DND-41 (cell line): ENCODE measurements at regions not wholly inside any gene's neighbourhood (a gene's known extent, or its start where the extent isn't known, plus 50 kb on each side); places are given as distances from the start of the nearest gene placed in this dataset.

Experiments
- ATAC-seq: fragments of 200-7000 bp; cut with Tn5 transposase; 3 replicates; pipeline ENCODE4 v1.9.1; 2021; ENCODE audit warnings: low read depth; ENCODE audit not compliant: insufficient read depth
- DNase-seq: peaks from one replicate; pipeline ENCODE4 v3.0.0-alpha.2; 2020
- H2AFZ ChIP-seq: 2 replicates; pipeline ENCODE4 v1.6.0; 2012; ENCODE audit warnings: low read depth, low read length
- H3K27ac ChIP-seq: 2 replicates; pipeline ENCODE4 v1.5.1; 2012; ENCODE audit warnings: low read length, inconsistent platforms
- H3K27me3 ChIP-seq: fragments of 200-600 bp; sonication (generic); 2 replicates; pipeline ENCODE4 v1.6.0; 2012; ENCODE audit warnings: low read length, mild to moderate bottlenecking, inconsistent platforms; ENCODE audit not compliant: insufficient read depth, poor library complexity
- H3K36me3 ChIP-seq: 2 replicates; pipeline ENCODE4 v1.5.1; 2012; ENCODE audit warnings: low read length, inconsistent platforms; ENCODE audit not compliant: insufficient read depth
- H3K4me1 ChIP-seq: 2 replicates; pipeline ENCODE4 v1.5.1; 2012; ENCODE audit warnings: mild to moderate bottlenecking, low read length; ENCODE audit not compliant: insufficient read depth
- H3K4me2 ChIP-seq: 2 replicates; pipeline ENCODE4 v1.6.0; 2012; ENCODE audit warnings: mild to moderate bottlenecking, moderate library complexity, low read length, inconsistent platforms; ENCODE audit not compliant: insufficient read depth
- H3K4me3 ChIP-seq, 2 experiments: fragments of 200-600 bp in 1 of 2; shearing (Covaris generic) in 1 of 2; 2 replicates each; pipeline ENCODE4 v1.5.1; 2012 to 2016; ENCODE audit warnings: inconsistent platforms in 2 of 2, low read length in 2 of 2, mild to moderate bottlenecking in 2 of 2, low read depth in 1 of 2, moderate library complexity in 1 of 2
- H3K79me2 ChIP-seq: 2 replicates; pipeline ENCODE4 v1.6.0; 2012; ENCODE audit warnings: low read length, inconsistent platforms; ENCODE audit not compliant: insufficient read depth
- H3K9ac ChIP-seq: 2 replicates; pipeline ENCODE4 v1.6.0; 2012; ENCODE audit warnings: low read depth, mild to moderate bottlenecking, inconsistent platforms, low read length, moderate library complexity
- H3K9me3 ChIP-seq: 2 replicates; pipeline ENCODE4 v1.5.1; 2012; ENCODE audit warnings: low read length, moderate library complexity, mild to moderate bottlenecking, inconsistent platforms; ENCODE audit not compliant: insufficient read depth, severe bottlenecking
- H4K20me1 ChIP-seq: 2 replicates; pipeline ENCODE4 v1.6.0; 2012; ENCODE audit warnings: low read length; ENCODE audit not compliant: insufficient read depth
- CTCF ChIP-seq: IDR thresholded peaks from 2 replicates; pipeline ENCODE4 v1.5.1; 2012; ENCODE audit warnings: borderline replicate concordance, low read length, moderate library complexity, mild to moderate bottlenecking; ENCODE audit not compliant: poor library complexity, severe bottlenecking; ENCODE audit errors: extremely low read depth
- EZH2 ChIP-seq: IDR thresholded peaks from 3 replicates; pipeline ENCODE4 v1.6.1; 2012; ENCODE audit warnings: borderline replicate concordance, low read depth, mild to moderate bottlenecking, moderate library complexity, low read length, inconsistent platforms; ENCODE audit not compliant: severe bottlenecking

- Histone ChIP-seq H3K9me3 (no peaks in the 10 kb centered on the region), H3K79me2 (no peaks in the 10 kb centered on the region), H3K4me1 (peaks cover 8% of the 10 kb centered on the region), H3K4me2 (no peak overlapping the region), H3K36me3 (no peaks in the 10 kb centered on the region), H4K20me1 (no peaks in the 10 kb centered on the region), H2AFZ (peak overlapping the region; percentile 19; the same call in 1 of the 2 replicates), H3K27me3 (no peaks in the 10 kb centered on the region), H3K9ac (no peak overlapping the region), H3K4me3 (no peak overlapping the region), H3K27ac (no peak overlapping the region)
- no peak for TF ChIP-seq CTCF
- no peak for TF ChIP-seq EZH2
- ATAC-seq (no peak), DNase-seq (no peak)
These were observed 715.1 kb downstream of the SLITRK1 start for GRCh38 chr13:83167203-83167602.

GRCh38 chr13:83166550-83166949 lies 715.7 kb downstream of the SLITRK1 start:
- Histone ChIP-seq H3K4me3 (no peak overlapping the region), H2AFZ (no peak overlapping the region), H3K27ac (no peak overlapping the region), H3K36me3 (no peaks in the 10 kb centered on the region), H3K9ac (no peak overlapping the region), H3K79me2 (no peaks in the 10 kb centered on the region), H4K20me1 (no peaks in the 10 kb centered on the region), H3K4me1 (peaks cover 8% of the 10 kb centered on the region), H3K4me2 (no peak overlapping the region), H3K27me3 (no peaks in the 10 kb centered on the region), H3K9me3 (no peaks in the 10 kb centered on the region)
- ATAC-seq: no peak
- TF ChIP-seq EZH2: no peak
- TF ChIP-seq CTCF: no peak
- no peak for DNase-seq

- Histone ChIP-seq H3K4me3 (no peak overlapping the region), H3K27me3 (no peaks in the 10 kb centered on the region), H3K79me2 (no peaks in the 10 kb centered on the region), H3K9me3 (no peaks in the 10 kb centered on the region), H3K27ac (no peak overlapping the region), H4K20me1 (no peaks in the 10 kb centered on the region), H3K4me1 (peaks cover 8% of the 10 kb centered on the region), H3K36me3 (no peaks in the 10 kb centered on the region), H3K9ac (no peak overlapping the region), H2AFZ (no peak overlapping the region; the same call in 1 of the 2 replicates), H3K4me2 (no peak overlapping the region)
- TF ChIP-seq EZH2 (no peak), CTCF (peak; percentile 15)
- ATAC-seq (peak; percentile 55; the same call in 1 of the 3 replicates), DNase-seq (no peak)
These were observed 719.8 kb downstream of the SLITRK1 start for GRCh38 chr13:83162493-83162892.

- Histone ChIP-seq H3K4me2 (peak overlapping the region; percentile 48), H2AFZ (peak overlapping the region; percentile 53), H3K27me3 (no peaks in the 10 kb centered on the region), H3K9ac (peak overlapping the region; percentile 26), H3K4me3 (no peak overlapping the region), H3K36me3 (no peaks in the 10 kb centered on the region), H4K20me1 (no peaks in the 10 kb centered on the region), H3K79me2 (no peaks in the 10 kb centered on the region), H3K27ac (peak overlapping the region; percentile 78), H3K9me3 (no peaks in the 10 kb centered on the region), H3K4me1 (peaks cover 38% of the 10 kb centered on the region)
- no peak for DNase-seq
- TF ChIP-seq EZH2 (no peak), CTCF (no peak)
- ATAC-seq: peak; percentile 56
These were observed 728.4 kb downstream of the SLITRK1 start for GRCh38 chr13:83153848-83154247.
